DOHH2 (cell line): ENCODE measurements at regions not wholly inside any gene's neighbourhood (a gene's known extent, or its start where the extent isn't known, plus 50 kb on each side); places are given as distances from the start of the nearest gene placed in this dataset.

Source experiments
- CTCF ChIP-seq: fragments of 200-600 bp; sonication (generic); IDR thresholded peaks from one replicate; pipeline ENCODE4 v1.5.1; 2014; ENCODE audit warnings: antibody characterized with exemption, mild to moderate bottlenecking, low read depth, low read length; ENCODE audit not compliant: poor library complexity, severe bottlenecking
- EZH2phosphoT487 ChIP-seq: fragments of 200-600 bp; sonication (generic); IDR thresholded peaks from 2 replicates; pipeline ENCODE4 v1.6.1; 2017; ENCODE audit warnings: borderline replicate concordance, mild to moderate bottlenecking, antibody characterized with exemption, low read length, moderate library complexity, mixed read lengths

- TF ChIP-seq CTCF = no peak
- TF ChIP-seq EZH2phosphoT487 = no peak
Observed at GRCh38 chr12:43109631-43110345, 442.2 kb downstream of the ADAMTS20 start.
